ENCODE measurements at regions not wholly inside any gene's neighbourhood (a gene's known extent, or its start where the extent isn't known, plus 50 kb on each side); places are given as distances from the start of the nearest gene placed in this dataset.
A peak's percentile ranks its signal among the peaks of the same experiment; 100 is the strongest.

DNA sequence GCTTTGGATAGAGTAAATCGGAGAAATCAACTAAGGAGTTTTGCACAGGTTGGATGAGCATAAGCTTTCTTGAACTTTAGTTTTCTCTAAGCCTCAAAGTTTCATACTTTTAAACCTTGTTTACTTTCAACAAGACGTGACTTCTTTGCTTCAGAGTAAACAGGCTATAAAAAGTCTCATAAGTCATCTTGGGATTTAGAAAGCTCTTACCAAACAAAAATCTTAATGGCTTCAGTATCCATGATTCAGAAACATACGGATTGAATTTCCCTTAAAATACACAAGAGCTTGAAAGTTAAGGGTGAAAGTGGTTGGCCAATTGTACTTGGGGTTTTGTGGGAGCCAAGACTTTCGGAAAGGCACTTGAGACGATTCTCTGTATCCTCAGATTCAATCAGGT is 270.9 kb upstream of the ANKH start:
- peak; percentile 42 for DNase-seq (ENCODE audit: extremely low read depth, low read depth)
- H3K4me3 ChIP-seq (replicated peaks; ENCODE audit: low read depth, low read length) = no peak overlapping the region
- TF ChIP-seq CTCF (IDR thresholded peaks at IDR 0.05; ENCODE audit: low read depth, low read length, missing control alignments) = no peak

GRCh38 chr5:15137414-15137813 is 265.8 kb upstream of the ANKH start:
- no peak for DNase-seq (ENCODE audit: extremely low read depth, low read depth)
- no peak overlapping the region for H3K4me3 ChIP-seq (replicated peaks; ENCODE audit: low read depth, low read length)
- TF ChIP-seq CTCF (IDR thresholded peaks at IDR 0.05; ENCODE audit: low read depth, low read length, missing control alignments) = no peak

DNA sequence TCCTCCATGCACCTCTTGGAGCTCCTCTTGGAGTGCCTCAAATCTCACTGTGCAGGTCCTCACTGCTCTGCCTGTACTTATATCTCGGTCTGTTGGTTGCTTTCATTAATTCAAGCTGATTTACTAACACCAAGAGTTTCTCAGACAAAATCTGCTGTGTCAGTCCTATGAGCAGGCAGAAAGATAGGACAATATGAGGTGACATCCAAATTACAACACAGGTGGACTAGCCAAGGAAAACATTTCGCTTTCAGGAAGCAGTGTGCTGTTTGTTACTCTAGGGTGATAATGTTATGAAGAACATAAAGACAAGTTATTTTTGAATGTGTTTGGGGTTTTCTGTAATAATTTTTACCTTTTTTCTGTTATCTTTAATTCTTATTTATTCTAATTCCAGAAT is 264.1 kb upstream of the ANKH start:
- no peak overlapping the region for H3K4me3 ChIP-seq (replicated peaks; ENCODE audit: low read depth, low read length)
- DNase-seq (ENCODE audit: extremely low read depth, low read depth) = no peak
- TF ChIP-seq CTCF (IDR thresholded peaks at IDR 0.05; ENCODE audit: low read depth, low read length, missing control alignments) = no peak

- no peak overlapping the region for H3K4me3 ChIP-seq (replicated peaks; ENCODE audit: low read depth, low read length)
- no peak for DNase-seq (ENCODE audit: extremely low read depth, low read depth)
- TF ChIP-seq CTCF (IDR thresholded peaks at IDR 0.05; ENCODE audit: low read depth, low read length, missing control alignments) = no peak
Measured at GRCh38 chr5:15133456-15133965, 261.9 kb upstream of the ANKH start.

GRCh38 chr5:15132816-15133405 is 261.3 kb upstream of the ANKH start:
- H3K4me3 ChIP-seq (replicated peaks; ENCODE audit: low read depth, low read length) = no peak overlapping the region
- TF ChIP-seq CTCF (IDR thresholded peaks at IDR 0.05; ENCODE audit: low read depth, low read length, missing control alignments) = no peak
- no peak for DNase-seq (ENCODE audit: extremely low read depth, low read depth)

GRCh38 chr5:15131909-15132308 is 260.3 kb upstream of the ANKH start:
- no peak for TF ChIP-seq CTCF (IDR thresholded peaks at IDR 0.05; ENCODE audit: low read depth, low read length, missing control alignments)
- no peak overlapping the region for H3K4me3 ChIP-seq (replicated peaks; ENCODE audit: low read depth, low read length)

More at GRCh38 chr5:15131909-15132308, 260.3 kb upstream of the ANKH start:
- no peak for DNase-seq (ENCODE audit: extremely low read depth, low read depth)
